Trophoblast cell (in vitro differentiated cells and primary cell): ENCODE measurements at regions not wholly inside any gene's neighbourhood (a gene's known extent, or its start where the extent isn't known, plus 50 kb on each side); places are given as distances from the start of the nearest gene placed in this dataset.

Experiments
- DNase-seq, 2 donors: peaks; one replicate each; pipeline ENCODE4 v3.0.0-alpha.2; 2016
- H2AFZ ChIP-seq: 2 replicates; pipeline ENCODE4 v1.6.1; 2013; ENCODE audit warnings: low read length, moderate library complexity, mild to moderate bottlenecking; ENCODE audit not compliant: insufficient read depth, poor library complexity
- H2AK5ac ChIP-seq: 2 replicates; pipeline ENCODE4 v1.6.1; 2013; ENCODE audit warnings: mild to moderate bottlenecking, low read length
- H2BK120ac ChIP-seq: 2 replicates; pipeline ENCODE4 v1.6.1; 2013; ENCODE audit warnings: low read length, mild to moderate bottlenecking, moderate library complexity; ENCODE audit not compliant: insufficient read depth, poor library complexity
- H2BK12ac ChIP-seq: 2 replicates; pipeline ENCODE4 v1.6.1; 2013; ENCODE audit warnings: mild to moderate bottlenecking, low read length, moderate library complexity
- H2BK5ac ChIP-seq: 2 replicates; pipeline ENCODE4 v1.6.1; 2013; ENCODE audit warnings: low read length, low read depth, moderate library complexity, mild to moderate bottlenecking; ENCODE audit not compliant: poor library complexity
- H3K14ac ChIP-seq: 2 replicates; pipeline ENCODE4 v1.6.1; 2013; ENCODE audit warnings: mild to moderate bottlenecking, low read length
- H3K18ac ChIP-seq: 2 replicates; pipeline ENCODE4 v1.6.1; 2013; ENCODE audit warnings: mild to moderate bottlenecking, low read length
- H3K23ac ChIP-seq: 2 replicates; pipeline ENCODE4 v1.6.1; 2013; ENCODE audit warnings: low read length
- H3K27ac ChIP-seq: 2 replicates; pipeline ENCODE4 v1.5.1; 2013; ENCODE audit warnings: low read depth, mild to moderate bottlenecking, inconsistent platforms, low read length, moderate library complexity
- H3K27me3 ChIP-seq: 2 replicates; pipeline ENCODE4 v1.6.1; 2013; ENCODE audit warnings: inconsistent platforms, mild to moderate bottlenecking, low read length, moderate library complexity; ENCODE audit not compliant: insufficient read depth
- H3K36me3 ChIP-seq, 2 experiments: 1 replicate in 1 of 2; 2 replicates in 1 of 2; pipeline ENCODE4 v1.6.1; 2013; ENCODE audit warnings: low read length in 2 of 2, mild to moderate bottlenecking in 2 of 2, moderate library complexity in 1 of 2; ENCODE audit not compliant: insufficient read depth in 2 of 2, control insufficient read depth in 1 of 2
- H3K4ac ChIP-seq: 2 replicates; pipeline ENCODE4 v1.6.1; 2013; ENCODE audit warnings: low read depth, mild to moderate bottlenecking, low read length, moderate library complexity
- H3K4me1 ChIP-seq, 2 experiments: 1 replicate in 1 of 2; 2 replicates in 1 of 2; pipeline ENCODE4 v1.6.1; 2013; ENCODE audit warnings: low read length in 2 of 2, mild to moderate bottlenecking in 2 of 2, moderate library complexity in 1 of 2; ENCODE audit not compliant: insufficient read depth in 2 of 2, control insufficient read depth in 1 of 2
- H3K4me2 ChIP-seq: 2 replicates; pipeline ENCODE4 v1.6.1; 2013; ENCODE audit warnings: inconsistent platforms, mild to moderate bottlenecking, low read length, moderate library complexity
- H3K4me3 ChIP-seq: 2 replicates; pipeline ENCODE4 v1.5.1; 2013; ENCODE audit warnings: mild to moderate bottlenecking, low read depth, low read length, inconsistent platforms
- H3K79me1 ChIP-seq: one replicate; pipeline ENCODE4 v1.6.1; 2013; ENCODE audit warnings: low read length
- H3K79me2 ChIP-seq: 2 replicates; pipeline ENCODE4 v1.6.1; 2013; ENCODE audit warnings: low read length, mild to moderate bottlenecking; ENCODE audit not compliant: control insufficient read depth, insufficient read depth, poor library complexity
- H3K9ac ChIP-seq: 2 replicates; pipeline ENCODE4 v1.6.1; 2013; ENCODE audit warnings: mild to moderate bottlenecking, low read length
- H3K9me3 ChIP-seq: 2 replicates; pipeline ENCODE4 v1.6.1; 2013; ENCODE audit warnings: low read depth, mild to moderate bottlenecking, control low read depth, inconsistent platforms, low read length; ENCODE audit not compliant: insufficient read depth
- H4K12ac ChIP-seq: 2 replicates; pipeline ENCODE4 v1.6.1; 2013; ENCODE audit warnings: low read depth, mild to moderate bottlenecking, low read length, moderate library complexity
- H4K8ac ChIP-seq: 2 replicates; pipeline ENCODE4 v1.6.1; 2013; ENCODE audit warnings: low read depth, mild to moderate bottlenecking, low read length, moderate library complexity
- H4K91ac ChIP-seq: one replicate; pipeline ENCODE4 v1.6.1; 2013; ENCODE audit warnings: low read depth, mild to moderate bottlenecking, low read length, moderate library complexity
- WGBS: extraction: QIAGEN DNeasy Blood & Tissue Kit; methylation state at CpG from one replicate; pipeline ENCODE4 v1.1.7; 2013; ENCODE audit warnings: missing lambda C conversion rate; ENCODE audit not compliant: insufficient read length, insufficient coverage; ENCODE audit errors: extremely low coverage; 5-methylcytosine and 5-hydroxymethylcytosine counted together

DNA sequence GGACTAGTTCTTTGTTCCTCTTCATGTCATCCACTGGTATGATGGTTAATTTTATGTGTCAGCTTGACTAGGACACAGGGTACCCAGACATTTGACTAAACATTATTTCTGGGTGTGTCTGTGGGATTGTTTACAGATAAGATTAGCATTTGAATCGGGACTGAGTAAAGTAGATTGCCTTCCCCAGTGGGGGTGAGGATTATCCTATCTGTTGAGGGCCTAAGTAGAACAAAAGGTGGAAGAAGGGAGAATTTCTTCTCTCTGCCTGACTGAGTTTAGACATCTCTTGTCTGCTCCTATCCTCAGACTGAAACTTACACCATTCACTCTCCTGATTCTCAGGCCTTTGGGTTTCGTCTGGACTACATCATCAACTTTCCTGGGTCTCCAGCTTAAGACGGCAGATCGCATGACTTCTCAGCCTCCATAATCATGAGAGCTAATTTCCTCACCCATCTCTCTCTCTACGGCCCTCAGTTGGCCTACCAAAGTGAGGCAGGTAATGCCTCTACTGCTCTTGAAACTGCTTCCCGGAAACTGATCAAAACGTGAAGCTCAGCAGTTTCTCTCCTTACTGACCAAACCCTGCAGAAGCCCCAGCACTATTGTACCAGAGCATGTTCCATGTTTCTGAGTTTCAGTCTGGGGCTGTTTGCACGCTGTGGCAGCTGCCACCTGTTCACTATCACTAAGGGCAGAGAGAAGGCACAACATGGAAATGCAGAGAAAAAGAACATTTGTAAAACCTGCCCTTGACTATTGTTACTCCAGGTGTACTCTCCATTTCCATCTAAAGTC, 95.4 kb downstream of the NXPE2 start:
- no peaks in the 10 kb centered on the region for H3K79me1 ChIP-seq
- no peak overlapping the region for H3K27ac ChIP-seq
- WGBS = no CpG with 5 or more reads among the region's 8 CpGs
- H2BK5ac ChIP-seq = no peak overlapping the region
- H3K9me3 ChIP-seq = no peaks in the 10 kb centered on the region
- H2BK120ac ChIP-seq = no peak overlapping the region
- H4K8ac ChIP-seq = no peak overlapping the region
- no peak overlapping the region for H2AK5ac ChIP-seq
- no peak overlapping the region for H2BK12ac ChIP-seq
- no peak overlapping the region for H3K14ac ChIP-seq
- no peak overlapping the region for H3K4ac ChIP-seq
- H3K36me3 ChIP-seq = no peaks in the 10 kb centered on the region
- H3K4me1 ChIP-seq = no peaks in the 10 kb centered on the region
- H3K9ac ChIP-seq = no peak overlapping the region
- H3K4me3 ChIP-seq = no peak overlapping the region
- H4K12ac ChIP-seq = no peak overlapping the region
- no peak overlapping the region for H3K18ac ChIP-seq
- H3K23ac ChIP-seq = no peak overlapping the region
- H2AFZ ChIP-seq = no peak overlapping the region
- no peak overlapping the region for H4K91ac ChIP-seq
- H3K4me2 ChIP-seq = no peak overlapping the region
- H3K79me2 ChIP-seq = no peaks in the 10 kb centered on the region
- DNase-seq = no peak
- H3K27me3 ChIP-seq = no peaks in the 10 kb centered on the region

DNA sequence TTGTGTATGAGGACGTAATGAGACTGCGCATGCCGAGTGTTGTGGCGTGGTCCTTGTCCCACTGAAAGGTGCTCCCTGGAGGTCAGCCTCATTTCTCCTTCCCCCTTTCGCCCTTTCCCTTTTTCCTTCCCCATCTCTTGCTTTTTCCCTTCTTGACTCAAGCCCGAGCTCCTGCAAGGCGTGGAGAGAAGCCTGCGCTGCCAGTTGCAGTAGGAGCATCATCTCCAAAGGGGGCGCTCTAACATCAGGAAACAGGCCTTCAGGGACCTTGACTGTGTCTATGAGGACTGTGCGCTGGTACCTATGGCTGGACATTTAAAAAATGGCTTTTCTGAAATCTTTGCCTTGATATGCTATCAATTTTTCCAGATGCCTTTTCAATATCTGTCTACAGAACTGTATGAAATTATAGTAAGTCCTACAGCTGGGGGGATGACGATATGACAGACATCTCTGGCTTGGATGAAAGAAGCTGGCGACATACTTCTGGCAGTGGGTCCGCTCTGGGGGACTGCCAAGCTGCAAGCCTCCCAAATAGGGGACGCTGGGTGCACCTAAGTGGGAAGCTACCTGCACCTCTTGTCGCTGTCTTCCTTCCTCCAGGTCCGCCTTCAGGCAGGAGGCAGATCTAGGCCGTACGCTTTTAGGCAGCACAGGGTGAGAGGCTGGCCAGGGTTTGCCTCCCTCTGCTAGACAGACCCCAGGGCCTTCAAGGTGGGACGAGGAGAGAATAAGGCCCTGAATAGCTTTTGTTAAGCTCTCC, 96.5 kb downstream of the NXPE2 start:
- Histone ChIP-seq H3K18ac (no peak overlapping the region), H4K91ac (no peak overlapping the region), H2BK12ac (no peak overlapping the region), H2AFZ (no peak overlapping the region), H3K27ac (no peak overlapping the region), H3K4me2 (no peak overlapping the region), H3K14ac (no peak overlapping the region), H2BK5ac (no peak overlapping the region), H3K27me3 (no peaks in the 10 kb centered on the region), H2BK120ac (no peak overlapping the region), H3K9ac (no peak overlapping the region), H3K4me1 (no peaks in the 10 kb centered on the region), H3K4ac (no peak overlapping the region), H4K8ac (no peak overlapping the region), H3K23ac (no peak overlapping the region), H4K12ac (no peak overlapping the region), H3K9me3 (no peaks in the 10 kb centered on the region), H3K79me1 (no peaks in the 10 kb centered on the region), H3K79me2 (no peaks in the 10 kb centered on the region), H3K36me3 (no peaks in the 10 kb centered on the region), H3K4me3 (no peak overlapping the region), H2AK5ac (no peak overlapping the region)
- peak; percentile 23 to 60 for DNase-seq
- no CpG with 5 or more reads among the region's 19 CpGs for WGBS

DNA sequence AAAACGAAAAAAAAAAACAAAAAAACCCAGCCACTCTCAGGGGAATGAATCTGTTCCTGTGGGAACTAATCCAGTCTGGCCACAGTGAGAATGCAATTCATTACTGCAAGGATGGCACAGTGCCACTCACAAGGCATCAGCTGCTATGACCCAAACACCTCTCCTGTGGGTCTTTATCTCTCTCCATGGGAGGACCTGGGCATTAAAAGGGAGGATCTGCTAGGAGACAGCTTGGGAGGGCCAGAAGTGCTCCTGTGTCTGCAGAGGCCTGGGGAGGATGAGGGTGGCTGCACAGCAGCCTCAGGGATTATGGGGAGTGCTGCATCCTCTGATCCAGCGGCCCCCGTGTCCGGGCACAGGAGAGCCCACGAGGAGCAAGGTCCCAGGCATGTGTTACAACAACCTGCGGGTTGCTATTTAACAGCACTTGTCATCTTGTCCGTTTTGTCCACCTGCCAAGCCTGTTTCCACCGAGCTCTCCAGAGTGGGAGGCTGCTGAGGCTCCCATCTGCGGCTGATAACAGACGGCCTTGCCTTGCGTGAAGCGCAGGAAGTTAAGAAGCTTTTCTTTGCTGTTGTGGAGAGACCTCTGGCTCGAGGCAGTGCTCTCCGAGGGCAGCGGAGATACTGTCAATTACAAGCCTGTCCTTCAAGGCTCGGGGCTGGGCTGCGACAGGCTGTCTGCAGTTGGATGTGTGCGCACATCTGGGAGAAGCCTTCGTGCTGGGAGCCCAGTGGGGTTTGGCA, 97.7 kb downstream of the NXPE2 start:
- H3K36me3 ChIP-seq = no peaks in the 10 kb centered on the region
- no peaks in the 10 kb centered on the region for H3K4me1 ChIP-seq
- no peaks in the 10 kb centered on the region for H3K9me3 ChIP-seq
- H3K27ac ChIP-seq = no peak overlapping the region
- H4K8ac ChIP-seq = no peak overlapping the region
- no peak overlapping the region for H4K12ac ChIP-seq
- no CpG with 5 or more reads among the region's 19 CpGs for WGBS
- H3K14ac ChIP-seq = no peak overlapping the region
- H2AK5ac ChIP-seq = no peak overlapping the region
- H3K23ac ChIP-seq = no peak overlapping the region
- no peak overlapping the region for H4K91ac ChIP-seq
- H3K4me3 ChIP-seq = no peak overlapping the region
- H3K4me2 ChIP-seq = no peak overlapping the region
- H3K79me2 ChIP-seq = no peaks in the 10 kb centered on the region
- no peak overlapping the region for H3K9ac ChIP-seq
- no peak overlapping the region for H2BK5ac ChIP-seq
- H3K4ac ChIP-seq = no peak overlapping the region
- no peak overlapping the region for H3K18ac ChIP-seq
- no peaks in the 10 kb centered on the region for H3K79me1 ChIP-seq
- no peaks in the 10 kb centered on the region for H3K27me3 ChIP-seq
- no peak overlapping the region for H2BK12ac ChIP-seq
- no peak overlapping the region for H2AFZ ChIP-seq
- no peak overlapping the region for H2BK120ac ChIP-seq
- no peak for DNase-seq

DNA sequence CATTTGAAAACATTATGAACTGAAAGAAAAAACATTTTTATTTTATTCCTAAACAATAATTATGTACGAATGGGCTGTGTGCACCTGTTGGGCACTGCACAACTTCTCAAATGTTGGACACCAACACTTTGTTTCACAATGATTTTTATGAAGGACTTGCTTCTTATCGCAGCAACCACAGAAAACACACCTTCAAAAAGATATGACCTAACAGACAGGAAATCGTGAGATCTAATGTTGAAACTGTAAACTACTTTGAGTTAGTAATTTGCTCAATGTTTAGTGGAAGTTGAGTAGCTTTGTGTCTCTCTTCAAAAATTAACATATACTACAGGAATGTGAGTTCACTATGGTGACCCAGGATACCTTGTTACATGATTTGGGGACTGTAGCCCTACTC, 98.6 kb downstream of the NXPE2 start:
- Histone ChIP-seq H3K14ac (no peak overlapping the region), H3K4me2 (no peak overlapping the region), H3K18ac (no peak overlapping the region), H3K27me3 (no peaks in the 10 kb centered on the region), H3K79me1 (no peaks in the 10 kb centered on the region), H3K79me2 (no peaks in the 10 kb centered on the region), H3K4me1 (no peaks in the 10 kb centered on the region), H2AK5ac (no peak overlapping the region), H2BK12ac (no peak overlapping the region), H3K9me3 (no peaks in the 10 kb centered on the region), H3K23ac (no peak overlapping the region), H4K12ac (no peak overlapping the region), H2AFZ (no peak overlapping the region), H4K91ac (no peak overlapping the region), H3K27ac (no peak overlapping the region), H2BK5ac (no peak overlapping the region), H3K4ac (no peak overlapping the region), H3K9ac (no peak overlapping the region), H2BK120ac (no peak overlapping the region), H3K36me3 (no peaks in the 10 kb centered on the region), H3K4me3 (no peak overlapping the region), H4K8ac (no peak overlapping the region)
- no peak for DNase-seq
- WGBS = no CpG with 5 or more reads among the region's 3 CpGs
